HG02623 (cell line): ENCODE measurements at regions not wholly inside any gene's neighbourhood (a gene's known extent, or its start where the extent isn't known, plus 50 kb on each side); places are given as distances from the start of the nearest gene placed in this dataset.
"Not testable (repeated sequence)": the region's sequence is repeated elsewhere in the genome, so short reads cannot be mapped to it uniquely, and the experiment has no call there.

Experiments
- ATAC-seq: cut with Tn5 transposase; IDR thresholded peaks from one replicate; pipeline ENCODE4 v1.9.1; 2021; ENCODE audit warnings: moderate library complexity; ENCODE audit not compliant: unreplicated experiment

DNA sequence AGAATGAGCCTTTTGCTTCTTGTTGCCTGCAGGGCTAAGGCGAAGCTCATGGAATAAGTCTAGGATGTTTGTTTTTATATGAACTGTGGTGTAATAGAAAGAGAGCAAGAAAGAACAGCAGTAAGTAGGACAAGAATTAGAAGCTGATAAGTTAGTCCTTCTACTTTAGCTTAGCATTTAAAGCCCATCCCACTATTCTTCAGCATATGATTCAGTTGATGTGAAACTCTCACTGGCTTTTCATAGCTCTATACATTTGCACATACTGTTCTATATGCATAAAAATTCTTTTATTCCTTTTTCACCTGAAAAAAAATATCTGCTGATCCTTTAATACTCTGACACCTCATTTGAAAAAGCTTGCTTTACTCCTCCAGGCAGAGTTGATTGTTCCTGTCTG is 712.0 kb downstream of the USP25 start:
- ATAC-seq, result no peak

- ATAC-seq, result no peak
Measured at GRCh38 chr21:16454399-16454798, 724.6 kb downstream of the USP25 start.

GRCh38 chr21:16455526-16455925 is 725.7 kb downstream of the USP25 start:
- no peak for ATAC-seq

DNA sequence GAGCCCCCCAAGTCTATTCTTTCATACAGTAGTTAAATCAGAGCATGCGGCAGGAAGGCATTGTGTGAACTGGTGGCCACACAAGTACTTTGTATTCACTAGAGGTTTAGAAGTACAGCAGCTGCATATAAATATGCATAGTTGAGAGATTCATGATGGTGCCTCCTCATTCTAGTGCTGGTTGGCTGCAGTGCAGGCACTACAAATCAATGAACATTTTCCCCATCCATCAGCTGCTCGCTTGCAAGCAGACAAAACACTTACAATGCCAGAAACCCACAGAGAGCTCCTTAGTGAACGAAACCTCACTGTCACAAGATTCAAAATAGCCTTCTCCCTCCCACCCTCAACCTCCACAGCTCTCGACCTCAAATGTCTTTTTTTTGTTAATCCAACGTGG is 726.2 kb downstream of the USP25 start:
- ATAC-seq, result no peak

- ATAC-seq, result no peak
Measured at GRCh38 chr21:16457498-16457897, 727.7 kb downstream of the USP25 start.

DNA sequence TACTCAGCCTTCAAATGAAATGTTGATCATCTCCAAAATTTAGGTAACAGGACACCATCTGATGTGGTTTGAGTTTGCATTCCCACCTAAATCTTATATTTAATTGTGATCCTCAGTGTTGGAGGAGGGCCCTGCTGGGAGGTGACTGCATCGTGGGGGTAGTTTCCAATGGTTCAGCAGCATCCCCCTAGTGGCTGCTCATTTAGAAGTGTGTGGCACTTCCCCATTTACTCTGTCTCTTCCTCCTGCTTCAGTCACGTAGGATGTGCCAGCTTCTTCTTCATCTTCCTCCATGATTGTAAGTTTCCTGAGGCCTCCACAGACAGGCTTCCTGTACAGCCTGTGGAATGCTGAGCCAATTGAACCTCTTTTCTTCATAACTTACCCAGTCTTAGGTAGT is 731.2 kb downstream of the USP25 start:
- no peak for ATAC-seq

DNA sequence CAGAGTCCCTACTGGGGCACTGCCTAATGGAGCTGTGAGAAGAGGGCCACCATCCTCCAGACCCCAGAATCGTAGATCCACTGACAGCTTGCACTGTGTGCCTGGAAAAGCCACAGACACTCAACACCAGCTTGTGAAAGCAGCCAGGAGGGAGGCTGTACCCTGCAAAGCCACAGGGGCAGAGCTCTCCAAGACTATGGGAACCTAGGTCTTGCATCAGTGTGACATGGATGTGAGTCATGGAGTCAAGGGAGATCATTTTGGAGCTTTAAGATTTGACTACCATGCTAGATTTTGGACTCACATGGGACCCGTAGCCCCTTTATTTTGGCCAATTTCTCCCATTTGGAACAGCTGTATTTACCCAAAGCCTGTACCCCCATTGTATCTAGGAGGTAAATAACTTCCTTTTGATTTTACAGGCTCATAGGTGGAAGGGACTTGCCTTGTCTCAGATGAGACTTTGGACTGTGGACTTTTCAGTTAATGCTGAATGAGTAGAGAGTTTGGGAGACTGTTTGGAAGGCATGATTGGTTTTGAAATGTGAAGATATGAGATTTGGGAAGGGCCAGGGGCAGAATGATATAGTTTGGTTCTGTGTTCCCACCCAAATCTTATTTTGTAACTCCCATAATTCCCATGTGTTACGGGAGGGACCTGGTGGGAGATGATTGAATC is 734.6 kb downstream of the USP25 start:
- ATAC-seq, result not testable (repeated sequence)

GRCh38 chr21:16468184-16468583 is 738.4 kb downstream of the USP25 start:
- ATAC-seq, result no peak

GRCh38 chr21:16473988-16474387 is 744.2 kb downstream of the USP25 start:
- no peak for ATAC-seq

- no peak for ATAC-seq
Measured at GRCh38 chr21:16476056-16476825, 746.5 kb downstream of the USP25 start.

- ATAC-seq, result no peak
Measured at GRCh38 chr21:16488042-16488441, 758.3 kb downstream of the USP25 start.

- ATAC-seq, result no peak
Measured at GRCh38 chr21:16492356-16492755, 762.6 kb downstream of the USP25 start.

DNA sequence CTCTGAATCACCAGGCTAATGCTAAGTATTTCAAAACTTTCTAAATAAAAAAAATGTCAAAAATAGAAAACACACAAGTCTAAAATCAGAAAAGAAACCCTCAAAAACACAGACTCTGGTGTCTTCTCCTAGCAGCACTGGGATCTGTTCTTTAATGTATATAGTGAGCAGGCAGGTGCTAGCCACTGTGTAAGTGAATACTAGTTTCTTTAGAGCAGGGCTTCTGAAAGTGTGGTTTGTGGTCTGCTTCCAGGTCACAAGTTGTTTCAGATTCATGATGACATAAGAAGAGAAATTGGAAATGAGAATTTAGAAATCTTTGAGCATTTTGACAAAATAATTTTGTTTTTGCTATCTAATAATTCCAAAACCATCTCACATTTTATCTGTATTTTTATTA is 763.1 kb downstream of the USP25 start:
- ATAC-seq, result no peak

DNA sequence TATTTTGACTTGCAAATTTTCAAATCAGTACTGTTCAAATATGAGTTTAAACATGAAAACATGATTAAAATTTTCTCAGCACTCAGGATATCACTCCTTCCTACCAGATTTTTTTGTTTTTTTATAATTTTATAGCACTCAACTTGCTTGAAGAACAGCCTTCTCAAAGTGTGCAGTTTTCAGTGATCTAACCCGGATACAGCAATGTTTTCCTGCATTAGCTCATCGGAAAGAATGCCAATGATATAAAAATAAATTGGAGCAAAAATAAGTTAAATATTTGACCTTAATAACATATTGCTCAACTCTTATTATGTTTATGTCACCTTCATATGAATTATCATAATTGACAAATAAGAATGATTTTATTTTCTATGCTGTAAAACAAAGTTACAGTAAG is 766.8 kb downstream of the USP25 start:
- ATAC-seq, result no peak

- ATAC-seq, result no peak
Measured at GRCh38 chr21:16500271-16500670, 770.5 kb downstream of the USP25 start.

GRCh38 chr21:16502273-16502672 is 772.5 kb downstream of the USP25 start:
- no peak for ATAC-seq

DNA sequence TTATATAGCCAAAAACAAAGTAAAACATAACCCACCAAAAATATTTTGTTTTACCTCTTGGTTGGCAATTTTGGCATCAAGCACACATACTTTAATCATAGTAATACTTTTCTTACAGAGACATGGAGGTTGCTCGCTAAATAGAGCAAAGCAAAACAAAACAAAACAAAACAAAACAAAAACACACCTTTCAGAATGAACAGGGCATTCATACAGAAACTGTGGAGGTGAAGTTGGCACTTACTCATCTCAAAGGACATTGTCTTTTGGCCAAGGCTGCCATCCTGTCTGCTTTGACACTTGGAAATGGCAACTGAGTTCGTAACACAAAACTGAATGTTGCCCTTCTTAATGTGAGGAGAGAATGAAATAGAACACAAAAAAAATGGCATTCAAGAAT is 773.1 kb downstream of the USP25 start:
- no peak for ATAC-seq

GRCh38 chr21:16504281-16504680 is 774.5 kb downstream of the USP25 start:
- ATAC-seq, result no peak

DNA sequence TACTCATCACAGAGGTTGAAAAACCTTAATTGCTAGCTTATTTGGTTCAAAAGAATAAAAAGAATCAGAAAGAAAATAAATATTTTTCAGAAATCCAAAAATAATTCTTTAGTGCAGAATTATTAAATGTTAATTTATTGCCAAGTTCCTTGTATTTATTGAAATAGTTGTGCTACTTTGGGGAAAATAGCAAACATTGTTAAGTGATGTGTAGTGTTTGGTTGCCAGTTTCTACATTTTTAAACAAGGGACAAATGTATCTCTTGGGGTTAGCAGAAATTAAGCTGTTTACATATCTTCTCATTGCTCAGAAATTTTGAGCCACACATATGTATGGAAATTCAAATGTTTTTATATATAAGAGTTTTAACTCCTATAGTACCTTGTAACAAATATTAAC is 775.0 kb downstream of the USP25 start:
- ATAC-seq, result no peak

DNA sequence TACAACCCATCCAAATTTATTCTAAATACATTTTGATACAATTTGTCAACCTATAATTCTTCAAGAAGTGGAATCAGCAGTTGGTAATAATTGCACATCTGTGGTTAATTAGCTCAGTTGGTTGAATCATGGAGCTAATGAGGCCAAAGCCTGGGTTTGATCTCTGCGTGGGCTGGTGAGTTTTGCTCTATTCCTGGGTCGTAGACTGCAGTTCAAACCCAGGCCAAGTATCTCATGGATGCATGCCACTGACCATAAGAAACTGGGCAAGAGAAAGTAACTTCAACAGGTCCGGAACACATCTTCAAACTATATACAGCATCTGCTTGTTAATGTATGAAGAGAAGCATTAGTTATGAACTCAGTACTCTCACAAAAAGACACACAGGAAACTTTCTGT is 779.7 kb downstream of the USP25 start:
- no peak for ATAC-seq

GRCh38 chr21:16514316-16514715 is 784.5 kb downstream of the USP25 start:
- no peak for ATAC-seq

DNA sequence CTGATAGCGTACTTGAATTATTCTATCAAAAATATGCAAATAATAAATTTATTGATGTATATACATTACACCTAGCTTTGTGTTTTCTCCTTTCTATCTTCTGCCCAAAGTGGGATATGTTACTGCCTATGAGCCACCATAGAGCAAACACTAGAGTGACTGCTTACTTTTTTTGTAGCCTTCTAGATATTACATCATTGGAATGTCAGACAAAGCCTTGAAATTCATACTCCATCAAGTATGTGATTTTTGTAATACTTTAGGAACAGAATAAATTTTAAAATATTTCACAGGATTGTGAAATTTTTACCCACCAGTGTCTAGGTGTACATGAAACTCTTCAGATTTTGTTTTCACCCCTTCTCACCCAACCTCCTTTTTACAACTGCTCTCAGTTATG is 787.6 kb downstream of the USP25 start:
- ATAC-seq, result no peak

DNA sequence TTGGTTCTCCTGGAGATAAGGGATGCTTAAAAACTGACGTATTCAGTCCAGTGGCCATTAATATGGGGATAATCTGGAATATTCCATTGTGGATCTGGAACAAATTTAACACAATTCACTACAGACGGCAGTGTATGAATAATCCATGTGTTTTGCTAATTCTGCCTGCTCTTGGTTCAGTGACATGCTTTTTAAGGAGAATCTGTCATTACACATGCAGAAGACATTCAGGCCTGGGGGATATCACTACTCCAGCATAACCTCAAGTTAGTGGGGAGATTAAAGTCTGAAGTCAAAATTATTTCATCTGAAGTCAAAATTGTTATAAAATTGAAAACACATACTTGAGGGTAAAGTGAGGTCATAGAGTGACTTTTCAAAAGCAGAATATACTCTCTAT is 789.3 kb downstream of the USP25 start:
- no peak for ATAC-seq
